ENCODE measurements at regions not wholly inside any gene's neighbourhood (a gene's known extent, or its start where the extent isn't known, plus 50 kb on each side); places are given as distances from the start of the nearest gene placed in this dataset.
"Not testable (repeated sequence)": the region's sequence is repeated elsewhere in the genome, so short reads cannot be mapped to it uniquely, and the experiment has no call there.

- DNase-seq, result no peak
Observed at GRCh38 chr1:116265931-116266863, 106.8 kb upstream of the ATP1A1 start.

DNA sequence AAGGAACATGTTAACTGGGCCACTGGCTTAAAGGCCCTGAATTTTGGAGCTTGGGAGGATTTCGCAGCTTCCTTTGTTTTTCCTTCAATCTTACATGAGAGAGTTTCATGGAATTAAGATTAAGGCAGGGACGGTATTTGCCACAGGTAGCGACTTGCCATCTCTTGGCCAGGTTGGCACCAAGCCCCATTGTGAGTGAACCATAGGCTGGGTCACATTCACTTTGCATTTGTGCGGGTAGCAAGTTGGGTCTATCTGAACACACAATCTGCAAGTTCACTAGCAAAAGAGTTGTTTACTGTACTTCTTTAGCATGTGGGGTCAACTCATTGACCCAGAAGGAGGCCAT lies 106.2 kb upstream of the ATP1A1 start:
- no peak for DNase-seq

DNA sequence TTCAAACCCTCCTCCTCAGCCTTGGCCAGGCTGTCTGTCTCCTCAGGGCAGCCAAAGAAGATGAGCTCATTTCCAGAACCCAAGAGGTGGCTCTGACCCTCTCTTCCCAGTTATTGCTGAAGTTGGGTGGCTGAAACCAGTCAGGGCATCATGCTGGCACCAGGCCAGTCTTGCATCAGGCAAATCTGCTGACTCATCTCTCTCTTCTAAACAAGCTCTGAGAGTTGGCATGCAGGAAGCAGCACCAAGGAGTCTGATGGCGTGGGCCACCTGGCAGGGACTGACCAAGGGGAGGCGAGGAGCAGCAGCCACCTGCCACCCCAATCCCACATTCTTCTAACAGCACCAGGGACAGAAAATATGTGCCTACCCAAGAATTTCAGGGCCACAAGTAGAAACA lies 104.8 kb upstream of the ATP1A1 start:
- DNase-seq, result peak; percentile 37 to 59

GRCh38 chr1:116270316-116271057 lies 102.6 kb upstream of the ATP1A1 start:
- no peak for DNase-seq

DNA sequence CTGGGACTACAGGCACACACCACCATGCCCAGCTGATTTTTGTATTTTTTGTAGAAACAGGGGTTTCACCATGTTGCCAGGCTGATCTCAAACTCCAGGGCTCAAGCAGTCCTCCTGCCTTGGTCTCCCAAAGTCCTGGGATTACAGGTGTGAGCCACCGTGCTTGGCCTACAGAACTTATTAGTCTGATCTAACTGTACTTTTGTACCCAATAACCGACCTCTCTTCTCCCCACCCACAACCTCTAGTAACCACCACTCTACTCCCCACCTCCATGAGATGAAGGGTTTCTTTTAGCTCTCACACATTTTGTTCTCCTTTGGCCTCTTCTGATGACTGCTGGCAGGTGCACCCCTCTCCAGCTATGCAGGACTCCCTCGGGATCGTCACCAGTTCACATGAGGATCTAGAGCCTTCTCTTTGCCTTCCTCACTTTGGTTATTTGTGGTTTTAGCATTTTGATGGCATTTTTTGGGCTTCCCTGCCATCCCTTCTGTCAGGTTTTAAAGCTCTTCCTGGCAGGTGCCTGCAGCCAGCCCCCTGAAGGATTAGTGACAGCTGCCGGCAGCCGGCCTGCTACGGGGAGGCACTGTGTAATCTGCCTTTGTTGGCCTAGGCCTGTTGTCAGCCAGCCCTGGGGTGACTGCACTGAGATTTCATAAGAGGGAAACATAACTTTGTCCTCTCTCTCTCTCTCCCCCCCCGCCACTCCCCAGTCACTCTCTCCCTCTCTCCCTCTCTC lies 99.8 kb upstream of the ATP1A1 start:
- peak; percentile 14 to 75 for DNase-seq

DNA sequence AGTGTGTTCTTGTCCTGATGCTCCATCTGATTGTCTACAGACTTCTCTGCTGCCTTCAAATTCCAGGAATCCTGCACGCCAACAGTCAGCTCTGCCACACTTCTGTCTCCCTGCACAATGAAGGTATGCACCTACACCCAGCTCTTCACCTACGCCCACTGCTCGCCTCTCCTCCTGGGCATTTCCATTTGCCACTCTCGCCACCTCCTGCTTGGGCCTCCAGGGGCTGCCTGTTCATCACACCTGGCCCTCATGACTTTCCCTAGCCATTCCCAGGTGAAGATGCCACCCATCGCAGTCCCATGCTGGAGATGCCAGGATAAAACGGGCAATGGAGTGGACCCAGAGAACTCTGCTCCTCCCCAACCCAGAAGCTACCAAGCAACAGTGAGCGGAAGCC lies 96.5 kb upstream of the ATP1A1 start:
- DNase-seq, result no peak

DNA sequence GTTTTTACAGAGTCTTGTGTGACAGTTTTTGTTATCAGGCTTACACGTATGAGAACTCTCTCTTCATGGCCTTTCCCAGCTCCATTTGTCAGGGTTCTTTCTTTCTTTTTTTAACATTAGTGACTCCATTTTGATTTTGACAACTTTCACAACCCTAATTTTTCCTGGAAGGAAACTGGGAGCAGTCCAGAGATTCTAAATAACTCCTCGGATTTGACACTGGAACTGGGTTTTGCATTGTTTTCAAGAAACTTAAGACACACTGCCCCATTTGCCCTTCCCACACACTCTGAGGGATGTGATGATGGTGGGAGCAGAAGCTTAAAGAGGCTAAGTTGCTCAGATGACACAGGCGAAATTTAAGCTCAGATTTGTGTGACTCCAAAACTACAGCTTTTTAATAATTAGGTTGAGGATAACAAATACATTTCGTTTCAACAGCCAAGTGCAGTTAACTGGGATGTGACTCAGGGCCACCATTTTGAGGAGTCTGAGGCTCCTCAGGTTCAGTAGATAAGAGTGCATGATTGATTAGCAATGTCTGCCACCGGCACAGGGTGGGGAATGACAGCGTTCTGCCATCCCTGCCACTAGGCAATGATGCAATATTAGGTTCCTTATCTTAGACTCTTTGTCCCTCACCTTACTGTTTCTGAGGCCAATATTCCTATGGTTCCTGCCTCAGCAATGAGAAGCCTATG lies 95.1 kb upstream of the ATP1A1 start:
- DNase-seq, result no peak

DNA sequence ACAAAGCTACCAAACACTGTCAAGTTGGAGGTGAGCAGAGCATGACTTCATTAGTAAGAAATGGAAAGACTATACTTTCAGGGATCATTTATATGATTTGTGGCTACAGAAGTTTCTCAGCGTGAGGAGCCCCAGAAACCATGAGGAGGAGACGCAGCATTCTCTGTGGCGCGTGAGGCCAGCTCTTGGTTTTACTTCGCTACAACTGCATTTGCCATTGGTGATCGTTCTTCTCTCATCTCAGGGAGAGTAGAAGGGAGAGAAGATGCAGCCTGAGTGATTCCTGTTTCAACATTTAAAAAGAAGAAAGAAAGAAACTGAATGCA lies 94.5 kb upstream of the ATP1A1 start:
- DNase-seq, result no peak

- DNase-seq, result no peak
Observed at GRCh38 chr1:116279715-116280114, 93.3 kb upstream of the ATP1A1 start.

DNA sequence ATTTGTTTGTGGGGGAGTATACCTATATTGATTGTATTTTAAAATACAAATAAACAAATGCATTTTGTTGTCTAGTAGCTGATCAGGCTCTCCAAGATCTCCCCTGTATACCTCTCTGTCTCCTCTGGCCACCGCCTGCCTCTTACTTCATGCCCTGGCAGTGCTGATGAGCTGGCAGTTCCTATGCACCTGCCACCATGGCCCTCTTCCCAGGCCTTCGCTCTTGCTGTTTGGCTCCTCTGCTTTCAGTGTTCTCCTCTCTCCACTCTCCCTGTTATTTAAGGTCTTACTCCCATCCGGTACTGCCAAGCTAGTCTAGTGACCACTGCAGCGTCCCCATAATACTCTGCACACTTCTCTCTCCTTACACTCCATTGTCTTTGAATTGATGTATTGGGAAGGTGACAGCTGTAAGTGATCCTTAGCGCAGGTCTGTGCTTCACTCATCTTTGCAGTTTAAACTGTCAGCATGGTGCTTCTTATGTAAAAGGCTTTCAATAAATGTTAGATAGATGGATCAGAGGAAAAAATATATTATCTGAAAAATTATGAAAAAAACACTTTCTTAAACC lies 88.1 kb upstream of the ATP1A1 start:
- peak; percentile 82 to 91 for DNase-seq

- DNase-seq, result no peak
Observed at GRCh38 chr1:116286541-116286971, 86.5 kb upstream of the ATP1A1 start.

DNA sequence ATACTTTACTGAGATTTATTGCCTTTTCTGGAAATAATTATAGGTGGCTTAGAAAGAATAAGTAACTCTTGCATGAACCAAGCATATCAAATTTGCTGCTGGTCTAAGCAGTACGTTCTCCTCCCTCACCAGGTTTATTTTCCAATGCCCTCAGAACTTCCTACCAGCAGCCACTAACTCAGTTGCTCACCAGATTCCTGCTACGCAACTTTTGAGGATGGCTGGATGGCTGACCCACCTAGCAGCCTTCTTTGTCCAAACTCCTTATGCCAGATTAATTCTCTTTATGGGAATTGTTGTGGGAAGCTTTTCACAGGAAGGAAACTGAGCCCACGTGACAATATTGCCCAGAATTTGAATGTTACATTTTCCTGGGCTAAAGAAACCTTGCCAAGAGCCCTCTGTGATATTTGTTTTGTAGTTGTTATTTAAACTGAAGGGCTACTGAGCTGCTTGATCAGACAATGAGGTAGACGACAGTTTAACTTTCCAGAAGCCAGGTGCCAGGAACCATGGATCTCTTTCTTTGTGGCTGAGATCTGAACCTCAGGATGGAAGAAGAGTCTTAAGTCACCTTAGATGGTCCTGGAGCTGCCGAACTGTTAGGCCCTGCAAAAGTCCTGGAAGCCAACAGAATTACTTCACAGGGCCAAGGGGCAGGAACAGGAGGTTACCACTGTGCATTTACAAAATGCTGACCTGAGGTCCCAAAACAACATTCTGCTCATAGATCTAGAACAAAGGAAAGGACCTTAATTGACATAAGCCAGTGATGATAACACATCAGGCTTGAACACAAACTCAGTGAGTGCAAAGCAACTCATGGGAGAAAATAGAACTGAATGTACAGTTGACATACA lies 85.5 kb upstream of the ATP1A1 start:
- DNase-seq, result no peak

DNA sequence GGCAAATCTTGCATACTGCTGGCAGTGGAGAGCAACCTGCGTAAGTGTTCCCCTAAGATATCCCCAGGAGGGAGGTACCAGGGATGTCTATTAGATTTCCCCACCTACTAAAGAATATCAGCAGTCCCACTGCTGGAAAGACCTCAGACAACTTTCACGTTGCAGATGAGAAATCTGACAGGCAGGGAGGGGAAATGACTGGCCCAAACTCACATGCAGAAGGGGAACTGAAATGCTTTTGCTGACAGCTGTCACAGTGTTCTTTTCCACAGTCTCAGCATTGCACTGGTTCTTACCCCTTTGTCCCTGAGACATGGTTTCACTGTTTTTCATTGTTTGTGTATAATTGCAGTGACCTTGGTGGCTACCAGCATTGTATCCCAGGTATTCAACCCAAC lies 84.8 kb upstream of the ATP1A1 start:
- no peak for DNase-seq

DNA sequence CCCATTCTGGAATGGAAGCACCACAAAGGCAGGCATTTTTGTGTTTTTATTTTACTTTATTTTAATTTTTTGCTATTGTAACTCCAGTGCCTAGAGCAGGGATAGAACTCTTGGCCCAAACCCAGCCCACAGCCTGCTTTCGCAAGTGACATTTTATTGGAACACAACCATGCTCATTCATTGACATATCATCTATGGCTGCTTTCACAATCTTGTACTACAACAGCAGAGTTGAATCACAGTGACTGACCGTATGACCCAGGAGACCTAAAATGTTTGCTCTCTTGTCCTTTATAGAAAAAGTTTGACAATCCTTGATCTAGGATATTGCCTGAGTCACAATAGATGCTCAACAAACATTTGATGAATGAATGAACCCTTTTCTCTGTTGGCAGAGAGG lies 83.9 kb upstream of the ATP1A1 start:
- DNase-seq, result no peak

DNA sequence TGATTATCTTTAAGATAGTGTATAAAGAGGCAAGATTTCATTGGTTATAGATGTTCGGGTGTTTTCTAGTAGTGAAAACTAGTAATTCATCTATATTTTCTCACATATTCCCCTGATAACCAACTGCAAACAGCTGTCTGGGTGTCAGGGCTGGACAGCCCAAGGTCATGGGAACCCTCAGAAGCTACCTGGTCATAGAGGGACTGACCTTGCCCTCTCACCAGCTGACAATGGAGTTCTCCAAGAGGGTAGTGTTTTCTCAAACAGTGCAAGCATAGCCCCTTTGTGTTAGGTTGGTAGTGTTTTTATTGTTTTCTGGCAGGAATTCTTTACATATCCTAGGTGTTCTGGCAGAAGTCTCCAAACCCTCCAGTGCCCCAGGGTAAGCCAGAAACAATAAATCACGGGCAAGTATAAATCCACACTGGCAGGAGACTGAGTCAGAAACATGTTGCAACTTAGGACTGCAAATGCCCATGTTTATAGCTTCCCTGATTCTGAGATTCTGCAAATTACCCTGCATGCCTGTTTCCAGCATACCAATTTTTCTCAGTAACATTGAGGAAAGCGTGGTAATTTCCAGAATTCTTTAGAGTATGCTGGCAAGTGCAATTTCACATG lies 82.8 kb upstream of the ATP1A1 start:
- DNase-seq, result no peak

GRCh38 chr1:116291024-116291423 lies 82.0 kb upstream of the ATP1A1 start:
- DNase-seq, result no peak

GRCh38 chr1:116292929-116293725 lies 79.9 kb upstream of the ATP1A1 start:
- DNase-seq, result no peak

GRCh38 chr1:116297495-116298212 lies 75.4 kb upstream of the ATP1A1 start:
- no peak for DNase-seq

GRCh38 chr1:116298213-116298579 lies 74.8 kb upstream of the ATP1A1 start:
- not testable (repeated sequence) for DNase-seq

GRCh38 chr1:116298746-116299145 lies 74.3 kb upstream of the ATP1A1 start:
- no peak for DNase-seq
